ENCODE measurements at regions not wholly inside any gene's neighbourhood (a gene's known extent, or its start where the extent isn't known, plus 50 kb on each side); places are given as distances from the start of the nearest gene placed in this dataset.

GRCh38 chr2:189252991-189253675, 73.6 kb upstream of the COL5A2 start:
- Histone ChIP-seq H3K9me3 (no peaks in the 10 kb centered on the region), H3K4me3 (no peak overlapping the region), H3K27me3 (no peaks in the 10 kb centered on the region), H3K36me3 (no peaks in the 10 kb centered on the region), H3K27ac (no peak overlapping the region), H3K4me1 (peaks cover 0 to 14% (median 0%) of the 10 kb centered on the region in 3 donors)
- intact Hi-C loops (cut with DNase I): no loop called here
- no peak for TF ChIP-seq POLR2A (IDR thresholded peaks at IDR 0.05)
- TF ChIP-seq, protein P1, sequence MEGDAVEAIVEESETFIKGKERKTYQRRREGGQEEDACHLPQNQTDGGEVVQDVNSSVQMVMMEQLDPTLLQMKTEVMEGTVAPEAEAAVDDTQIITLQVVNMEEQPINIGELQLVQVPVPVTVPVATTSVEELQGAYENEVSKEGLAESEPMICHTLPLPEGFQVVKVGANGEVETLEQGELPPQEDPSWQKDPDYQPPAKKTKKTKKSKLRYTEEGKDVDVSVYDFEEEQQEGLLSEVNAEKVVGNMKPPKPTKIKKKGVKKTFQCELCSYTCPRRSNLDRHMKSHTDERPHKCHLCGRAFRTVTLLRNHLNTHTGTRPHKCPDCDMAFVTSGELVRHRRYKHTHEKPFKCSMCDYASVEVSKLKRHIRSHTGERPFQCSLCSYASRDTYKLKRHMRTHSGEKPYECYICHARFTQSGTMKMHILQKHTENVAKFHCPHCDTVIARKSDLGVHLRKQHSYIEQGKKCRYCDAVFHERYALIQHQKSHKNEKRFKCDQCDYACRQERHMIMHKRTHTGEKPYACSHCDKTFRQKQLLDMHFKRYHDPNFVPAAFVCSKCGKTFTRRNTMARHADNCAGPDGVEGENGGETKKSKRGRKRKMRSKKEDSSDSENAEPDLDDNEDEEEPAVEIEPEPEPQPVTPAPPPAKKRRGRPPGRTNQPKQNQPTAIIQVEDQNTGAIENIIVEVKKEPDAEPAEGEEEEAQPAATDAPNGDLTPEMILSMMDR (IDR thresholded peaks at IDR 0.05): no peak
- WGBS, 2 donors: 56 to 58% methylated on average over 6 of the region's 6 CpGs
- no peak for DNase-seq

GRCh38 chr2:189253836-189254235, 74.3 kb upstream of the COL5A2 start:
- peaks cover 0 to 14% (median 0%) of the 10 kb centered on the region in 3 donors for H3K4me1 ChIP-seq
- H3K36me3 ChIP-seq: no peaks in the 10 kb centered on the region
- no peak for DNase-seq
- no peaks in the 10 kb centered on the region for H3K27me3 ChIP-seq
- TF ChIP-seq, protein P1 (IDR thresholded peaks at IDR 0.05): no peak
- no peak for TF ChIP-seq POLR2A (IDR thresholded peaks at IDR 0.05)
- H3K9me3 ChIP-seq: no peaks in the 10 kb centered on the region
- peak overlapping the region in 3 of 4 donors; percentile 42 to 84 (median 47) for H3K27ac ChIP-seq
- no peak overlapping the region for H3K4me3 ChIP-seq
- intact Hi-C loops (cut with DNase I): no loop called here

DNA sequence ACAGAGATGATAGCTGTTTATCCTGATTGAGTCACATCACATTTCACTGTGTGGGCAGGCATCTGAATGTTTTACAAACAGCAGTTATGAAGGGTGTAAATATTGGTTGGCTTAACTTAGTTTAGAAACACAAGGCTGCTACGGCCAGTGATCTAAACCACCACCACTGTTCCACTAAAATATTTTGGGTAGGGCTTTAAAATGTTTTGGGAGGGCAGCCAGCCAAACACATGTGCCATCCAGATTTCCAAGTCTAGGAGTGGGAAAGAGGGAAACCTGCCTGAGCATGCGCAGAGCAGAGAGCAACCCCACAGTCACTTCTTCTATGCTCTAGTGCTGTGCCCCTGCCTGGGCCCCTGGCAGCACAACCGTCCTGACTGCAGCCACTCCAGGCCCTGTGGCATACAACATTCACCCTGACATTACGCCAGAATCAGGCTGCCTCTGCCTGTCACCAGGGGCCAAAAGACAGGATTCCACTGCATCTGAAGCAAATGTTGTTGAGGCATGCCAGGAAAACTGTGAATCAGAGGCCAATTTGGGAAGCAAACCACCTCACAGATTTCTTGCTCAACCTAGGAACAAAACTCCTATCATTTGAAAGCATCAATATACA, 74.8 kb upstream of the COL5A2 start:
- DNase-seq: no peak
- TF ChIP-seq POLR2A (IDR thresholded peaks at IDR 0.05): no peak
- TF ChIP-seq, protein P1 (IDR thresholded peaks at IDR 0.05): no peak
- Histone ChIP-seq H3K4me3 (no peak overlapping the region), H3K36me3 (no peaks in the 10 kb centered on the region), H3K4me1 (peaks cover 0 to 14% (median 0%) of the 10 kb centered on the region in 3 donors), H3K27ac (peak overlapping the region in 3 of 4 donors; percentile 42 to 84 (median 47)), H3K9me3 (no peaks in the 10 kb centered on the region), H3K27me3 (no peaks in the 10 kb centered on the region)
- 26 to 33% methylated on average over 2 to 3 of the region's 4 CpGs for WGBS, 2 donors
- intact Hi-C loops (cut with DNase I): no loop called here

GRCh38 chr2:189255711-189256110, 76.2 kb upstream of the COL5A2 start:
- Histone ChIP-seq H3K36me3 (no peaks in the 10 kb centered on the region), H3K4me3 (no peak overlapping the region), H3K27ac (no peak overlapping the region), H3K27me3 (no peaks in the 10 kb centered on the region), H3K4me1 (peaks cover 0 to 14% (median 0%) of the 10 kb centered on the region in 3 donors), H3K9me3 (no peaks in the 10 kb centered on the region)
- DNase-seq: no peak
- WGBS, 2 donors: 79 to 89% methylated on average over 3 of the region's 3 CpGs
- TF ChIP-seq POLR2A (IDR thresholded peaks at IDR 0.05): no peak
- TF ChIP-seq, protein P1 (IDR thresholded peaks at IDR 0.05): no peak
- intact Hi-C loops (cut with DNase I): no loop called here

DNA sequence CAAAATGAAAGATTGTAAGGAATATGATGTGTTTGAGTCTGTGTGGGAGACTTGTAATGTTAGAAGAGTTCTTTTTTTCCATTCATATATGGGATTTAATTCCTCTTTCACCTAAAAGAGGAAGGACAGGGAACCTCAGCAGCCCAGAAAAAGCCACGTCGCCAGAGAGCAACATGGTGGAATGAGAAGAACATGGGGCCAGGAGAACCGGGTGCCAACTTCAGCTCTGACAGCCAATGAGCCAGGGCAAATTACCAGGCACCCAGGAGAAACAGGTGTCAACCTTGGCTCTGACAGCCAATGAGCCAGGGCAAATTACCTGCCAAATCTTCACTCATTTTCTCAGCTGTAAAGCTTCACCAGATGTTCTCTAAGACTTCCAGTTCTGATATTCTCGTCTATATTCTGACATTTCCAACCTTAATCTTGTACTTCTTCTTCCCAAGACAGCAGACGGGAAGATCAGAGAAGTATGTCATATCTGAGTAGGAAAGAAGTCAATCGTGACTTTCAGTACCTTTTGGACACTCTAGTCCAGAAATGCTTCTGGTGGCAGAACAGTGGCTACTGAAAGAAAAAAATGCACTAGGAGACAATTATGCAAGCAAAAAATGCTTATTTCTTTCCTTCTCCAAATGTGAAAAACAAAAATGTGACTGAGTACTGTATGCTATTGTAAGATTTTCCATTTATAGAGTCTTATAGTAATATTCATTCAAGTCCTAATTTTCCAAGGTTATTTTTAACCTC, 79.2 kb upstream of the COL5A2 start:
- 79 to 83% methylated on average over 6 of the region's 6 CpGs for WGBS, 2 donors
- TF ChIP-seq, protein P1 (IDR thresholded peaks at IDR 0.05): no peak
- TF ChIP-seq POLR2A (IDR thresholded peaks at IDR 0.05): no peak

More for the DNA sequence above, 79.2 kb upstream of the COL5A2 start:
- peaks cover 0 to 16% (median 0%) of the 10 kb centered on the region in 3 donors for H3K4me1 ChIP-seq
- no peak overlapping the region for H3K4me3 ChIP-seq
- no peak overlapping the region for H3K27ac ChIP-seq
- H3K27me3 ChIP-seq: no peaks in the 10 kb centered on the region
- DNase-seq: no peak
- H3K9me3 ChIP-seq: no peaks in the 10 kb centered on the region
- intact Hi-C loops (cut with DNase I): no loop called here
- no peaks in the 10 kb centered on the region for H3K36me3 ChIP-seq

All from esophagus squamous epithelium (tissue), 5 donors.